ENCODE measurements at regions not wholly inside any gene's neighbourhood (a gene's known extent, or its start where the extent isn't known, plus 50 kb on each side); places are given as distances from the start of the nearest gene placed in this dataset.

GRCh38 chr3:152970851-152971250 is 135.9 kb downstream of the P2RY1 start:
- Histone ChIP-seq H3K9ac (ENCODE audit: low read depth in 1 of 3, low read length in 3 of 3) (no peak overlapping the region), H3K27ac (ENCODE audit: low read depth, low read length) (no peak overlapping the region), H3K27me3 (ENCODE audit: control insufficient read depth in 3 of 3, insufficient read depth in 3 of 3, low read length in 3 of 3) (no peaks in the 10 kb centered on the region), H3K36me3 (ENCODE audit: control insufficient read depth in 3 of 3, insufficient read depth in 3 of 3, low read length in 3 of 3) (no peaks in the 10 kb centered on the region), H3K4me3 (ENCODE audit: low read length in 3 of 3) (no peak overlapping the region), H3K9me3 (ENCODE audit: control insufficient read depth in 3 of 3, low read length in 3 of 3) (peaks cover 0 to 6% (median 0%) of the 10 kb centered on the region in 3 donors), H3K4me1 (ENCODE audit: control insufficient read depth in 3 of 3, insufficient read depth in 3 of 3, low read length in 3 of 3) (no peaks in the 10 kb centered on the region)

DNA sequence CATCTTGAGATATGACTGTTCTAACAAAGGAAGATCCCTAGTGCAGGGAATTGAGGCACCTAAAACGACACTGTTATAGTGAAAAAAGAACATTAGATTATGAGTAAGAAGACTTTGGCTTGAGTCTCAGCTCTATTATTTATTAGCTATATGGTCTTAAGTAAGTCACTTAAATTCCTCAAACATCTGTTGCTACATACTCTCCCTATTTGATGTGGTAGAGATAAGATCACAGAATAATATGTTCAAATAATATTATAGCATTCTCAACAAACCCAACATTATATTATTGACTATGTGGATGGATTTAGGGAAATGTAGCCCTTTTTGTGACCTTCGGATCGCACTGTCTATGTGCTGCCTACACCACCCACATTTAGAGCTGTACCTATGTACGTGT is 136.9 kb downstream of the P2RY1 start:
- H3K27ac ChIP-seq (ENCODE audit: low read depth, low read length): no peak overlapping the region
- H3K27me3 ChIP-seq (ENCODE audit: control insufficient read depth in 3 of 3, insufficient read depth in 3 of 3, low read length in 3 of 3): no peaks in the 10 kb centered on the region
- no peak overlapping the region for H3K9ac ChIP-seq (ENCODE audit: low read depth in 1 of 3, low read length in 3 of 3)
- H3K4me1 ChIP-seq (ENCODE audit: control insufficient read depth in 3 of 3, insufficient read depth in 3 of 3, low read length in 3 of 3): no peaks in the 10 kb centered on the region
- H3K9me3 ChIP-seq (ENCODE audit: control insufficient read depth in 3 of 3, low read length in 3 of 3): peaks cover 0 to 6% (median 0%) of the 10 kb centered on the region in 3 donors
- H3K36me3 ChIP-seq (ENCODE audit: control insufficient read depth in 3 of 3, insufficient read depth in 3 of 3, low read length in 3 of 3): no peaks in the 10 kb centered on the region
- H3K4me3 ChIP-seq (ENCODE audit: low read length in 3 of 3): no peak overlapping the region

DNA sequence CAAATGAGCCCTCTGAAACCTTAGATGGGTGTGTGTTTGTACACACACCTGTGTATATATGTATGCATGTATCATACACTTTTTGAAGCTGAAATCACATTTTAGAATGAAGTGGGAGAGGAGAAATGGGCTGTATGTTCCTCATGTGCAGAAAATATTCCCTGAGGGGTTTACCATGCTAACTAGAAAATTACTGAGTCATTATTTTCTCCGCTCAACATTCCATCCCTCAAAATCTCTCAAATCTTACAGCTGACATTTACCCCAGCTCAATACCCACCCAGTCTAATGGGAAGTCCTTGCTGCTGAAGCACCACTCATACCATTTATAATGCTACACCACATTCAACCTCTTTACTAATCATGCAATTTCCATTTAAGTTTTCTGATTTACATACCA is 138.6 kb downstream of the P2RY1 start:
- H3K4me1 ChIP-seq (ENCODE audit: control insufficient read depth in 3 of 3, insufficient read depth in 3 of 3, low read length in 3 of 3): no peaks in the 10 kb centered on the region
- no peak overlapping the region for H3K9ac ChIP-seq (ENCODE audit: low read depth in 1 of 3, low read length in 3 of 3)
- no peak overlapping the region for H3K27ac ChIP-seq (ENCODE audit: low read depth, low read length)
- no peaks in the 10 kb centered on the region for H3K36me3 ChIP-seq (ENCODE audit: control insufficient read depth in 3 of 3, insufficient read depth in 3 of 3, low read length in 3 of 3)
- H3K9me3 ChIP-seq (ENCODE audit: control insufficient read depth in 3 of 3, low read length in 3 of 3): no peaks in the 10 kb centered on the region
- H3K4me3 ChIP-seq (ENCODE audit: low read length in 3 of 3): no peak overlapping the region
- H3K27me3 ChIP-seq (ENCODE audit: control insufficient read depth in 3 of 3, insufficient read depth in 3 of 3, low read length in 3 of 3): no peaks in the 10 kb centered on the region

- H3K27me3 ChIP-seq (ENCODE audit: control insufficient read depth in 3 of 3, insufficient read depth in 3 of 3, low read length in 3 of 3): no peaks in the 10 kb centered on the region
- no peak overlapping the region for H3K9ac ChIP-seq (ENCODE audit: low read depth in 1 of 3, low read length in 3 of 3)
- H3K4me1 ChIP-seq (ENCODE audit: control insufficient read depth in 3 of 3, insufficient read depth in 3 of 3, low read length in 3 of 3): no peaks in the 10 kb centered on the region
- H3K9me3 ChIP-seq (ENCODE audit: control insufficient read depth in 3 of 3, low read length in 3 of 3): no peaks in the 10 kb centered on the region
- no peaks in the 10 kb centered on the region for H3K36me3 ChIP-seq (ENCODE audit: control insufficient read depth in 3 of 3, insufficient read depth in 3 of 3, low read length in 3 of 3)
- no peak overlapping the region for H3K4me3 ChIP-seq (ENCODE audit: low read length in 3 of 3)
- no peak overlapping the region for H3K27ac ChIP-seq (ENCODE audit: low read depth, low read length)
Observed at GRCh38 chr3:152976239-152976638, 141.3 kb downstream of the P2RY1 start.

- Histone ChIP-seq H3K27ac (ENCODE audit: low read depth, low read length) (no peak overlapping the region), H3K9ac (ENCODE audit: low read depth in 1 of 3, low read length in 3 of 3) (no peak overlapping the region), H3K4me3 (ENCODE audit: low read length in 3 of 3) (no peak overlapping the region), H3K9me3 (ENCODE audit: control insufficient read depth in 3 of 3, low read length in 3 of 3) (no peaks in the 10 kb centered on the region), H3K27me3 (ENCODE audit: control insufficient read depth in 3 of 3, insufficient read depth in 3 of 3, low read length in 3 of 3) (no peaks in the 10 kb centered on the region), H3K36me3 (ENCODE audit: control insufficient read depth in 3 of 3, insufficient read depth in 3 of 3, low read length in 3 of 3) (no peaks in the 10 kb centered on the region), H3K4me1 (ENCODE audit: control insufficient read depth in 3 of 3, insufficient read depth in 3 of 3, low read length in 3 of 3) (no peaks in the 10 kb centered on the region)
Observed at GRCh38 chr3:152977366-152977765, 142.4 kb downstream of the P2RY1 start.

- H3K4me1 ChIP-seq (ENCODE audit: control insufficient read depth in 3 of 3, insufficient read depth in 3 of 3, low read length in 3 of 3): no peaks in the 10 kb centered on the region
- H3K9me3 ChIP-seq (ENCODE audit: control insufficient read depth in 3 of 3, low read length in 3 of 3): no peaks in the 10 kb centered on the region
- no peaks in the 10 kb centered on the region for H3K27me3 ChIP-seq (ENCODE audit: control insufficient read depth in 3 of 3, insufficient read depth in 3 of 3, low read length in 3 of 3)
- H3K36me3 ChIP-seq (ENCODE audit: control insufficient read depth in 3 of 3, insufficient read depth in 3 of 3, low read length in 3 of 3): no peaks in the 10 kb centered on the region
- H3K4me3 ChIP-seq (ENCODE audit: low read length in 3 of 3): no peak overlapping the region
- H3K9ac ChIP-seq (ENCODE audit: low read depth in 1 of 3, low read length in 3 of 3): no peak overlapping the region
- H3K27ac ChIP-seq (ENCODE audit: low read depth, low read length): no peak overlapping the region
Observed at GRCh38 chr3:152978152-152978551, 143.2 kb downstream of the P2RY1 start.

- Histone ChIP-seq H3K9me3 (ENCODE audit: control insufficient read depth in 3 of 3, low read length in 3 of 3) (no peaks in the 10 kb centered on the region), H3K27me3 (ENCODE audit: control insufficient read depth in 3 of 3, insufficient read depth in 3 of 3, low read length in 3 of 3) (no peaks in the 10 kb centered on the region), H3K36me3 (ENCODE audit: control insufficient read depth in 3 of 3, insufficient read depth in 3 of 3, low read length in 3 of 3) (no peaks in the 10 kb centered on the region), H3K4me1 (ENCODE audit: control insufficient read depth in 3 of 3, insufficient read depth in 3 of 3, low read length in 3 of 3) (no peaks in the 10 kb centered on the region), H3K27ac (ENCODE audit: low read depth, low read length) (no peak overlapping the region), H3K4me3 (ENCODE audit: low read length in 3 of 3) (no peak overlapping the region), H3K9ac (ENCODE audit: low read depth in 1 of 3, low read length in 3 of 3) (no peak overlapping the region)
Observed at GRCh38 chr3:152997526-152997925, 162.6 kb downstream of the P2RY1 start.

- H3K4me1 ChIP-seq (ENCODE audit: control insufficient read depth in 3 of 3, insufficient read depth in 3 of 3, low read length in 3 of 3): no peaks in the 10 kb centered on the region
- H3K9me3 ChIP-seq (ENCODE audit: control insufficient read depth in 3 of 3, low read length in 3 of 3): no peaks in the 10 kb centered on the region
- no peak overlapping the region for H3K4me3 ChIP-seq (ENCODE audit: low read length in 3 of 3)
- no peaks in the 10 kb centered on the region for H3K36me3 ChIP-seq (ENCODE audit: control insufficient read depth in 3 of 3, insufficient read depth in 3 of 3, low read length in 3 of 3)
- H3K27ac ChIP-seq (ENCODE audit: low read depth, low read length): no peak overlapping the region
- no peak overlapping the region for H3K9ac ChIP-seq (ENCODE audit: low read depth in 1 of 3, low read length in 3 of 3)
- H3K27me3 ChIP-seq (ENCODE audit: control insufficient read depth in 3 of 3, insufficient read depth in 3 of 3, low read length in 3 of 3): no peaks in the 10 kb centered on the region
Observed at GRCh38 chr3:152998591-152998990, 163.4 kb upstream of the RAP2B start.

GRCh38 chr3:153000325-153000724 is 161.7 kb upstream of the RAP2B start:
- no peak overlapping the region for H3K4me3 ChIP-seq (ENCODE audit: low read length in 3 of 3)
- H3K36me3 ChIP-seq (ENCODE audit: control insufficient read depth in 3 of 3, insufficient read depth in 3 of 3, low read length in 3 of 3): no peaks in the 10 kb centered on the region
- H3K9ac ChIP-seq (ENCODE audit: low read depth in 1 of 3, low read length in 3 of 3): no peak overlapping the region
- H3K4me1 ChIP-seq (ENCODE audit: control insufficient read depth in 3 of 3, insufficient read depth in 3 of 3, low read length in 3 of 3): no peaks in the 10 kb centered on the region
- no peaks in the 10 kb centered on the region for H3K27me3 ChIP-seq (ENCODE audit: control insufficient read depth in 3 of 3, insufficient read depth in 3 of 3, low read length in 3 of 3)
- no peaks in the 10 kb centered on the region for H3K9me3 ChIP-seq (ENCODE audit: control insufficient read depth in 3 of 3, low read length in 3 of 3)
- no peak overlapping the region for H3K27ac ChIP-seq (ENCODE audit: low read depth, low read length)

DNA sequence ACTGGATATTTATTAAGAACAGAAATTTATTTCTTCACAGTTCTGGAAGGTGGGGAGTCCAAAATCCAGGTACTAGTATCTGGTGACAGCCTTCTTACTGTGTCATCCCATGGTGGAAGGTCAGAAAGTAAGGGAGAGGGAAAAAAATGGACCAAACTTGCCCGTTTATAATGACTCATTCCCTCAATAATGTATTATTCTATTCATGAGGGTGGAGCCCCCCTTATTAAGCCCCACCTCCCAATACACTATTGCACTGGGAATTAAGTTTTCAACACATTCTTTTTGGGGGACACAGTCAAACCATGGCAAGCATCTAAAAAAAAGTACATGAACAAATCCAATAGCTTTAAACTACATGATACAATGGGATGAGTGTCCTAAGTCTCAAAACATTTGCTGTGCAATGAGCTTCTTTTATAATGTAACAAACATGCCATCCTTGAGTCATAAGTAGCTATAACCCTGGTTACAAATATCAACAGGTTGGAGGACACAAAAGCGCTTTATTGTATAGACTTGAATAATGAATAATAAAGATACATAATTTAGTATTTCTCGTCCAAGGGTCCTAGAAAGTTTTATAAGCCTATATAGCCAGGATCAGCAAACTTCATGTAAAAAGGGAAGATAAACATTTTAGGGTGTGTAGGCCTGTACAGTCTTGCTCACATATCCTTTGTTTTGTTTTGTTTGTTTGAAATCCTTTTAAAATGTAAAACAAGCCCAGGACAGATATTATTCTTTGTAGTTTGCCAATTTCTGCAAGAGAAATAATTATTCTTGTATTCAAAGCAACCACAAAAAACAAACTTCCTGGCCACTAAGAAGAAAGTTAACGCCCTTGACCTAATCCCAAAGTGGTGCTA is 160.6 kb upstream of the RAP2B start:
- no peaks in the 10 kb centered on the region for H3K36me3 ChIP-seq (ENCODE audit: control insufficient read depth in 3 of 3, insufficient read depth in 3 of 3, low read length in 3 of 3)
- no peak overlapping the region for H3K4me3 ChIP-seq (ENCODE audit: low read length in 3 of 3)
- no peak overlapping the region for H3K9ac ChIP-seq (ENCODE audit: low read depth in 1 of 3, low read length in 3 of 3)
- H3K4me1 ChIP-seq (ENCODE audit: control insufficient read depth in 3 of 3, insufficient read depth in 3 of 3, low read length in 3 of 3): no peaks in the 10 kb centered on the region
- H3K27ac ChIP-seq (ENCODE audit: low read depth, low read length): no peak overlapping the region
- H3K27me3 ChIP-seq (ENCODE audit: control insufficient read depth in 3 of 3, insufficient read depth in 3 of 3, low read length in 3 of 3): no peaks in the 10 kb centered on the region
- H3K9me3 ChIP-seq (ENCODE audit: control insufficient read depth in 3 of 3, low read length in 3 of 3): no peaks in the 10 kb centered on the region

Data from skeletal muscle tissue (tissue), 3 donors.